HEK293 (cell line): ENCODE measurements at regions not wholly inside any gene's neighbourhood (a gene's known extent, or its start where the extent isn't known, plus 50 kb on each side); places are given as distances from the start of the nearest gene placed in this dataset.

Experiments used
- CTCF ChIA-PET: fragments of 350-600 bp; formaldehyde crosslinking; extraction: SDS; loops from one replicate; lab custom pipeline; 2021; ENCODE audit warnings: antibody characterized with exemption; lab: Yijun Ruan, JAX
- POLR2A ChIA-PET: fragments of 300-600 bp; formaldehyde crosslinking; extraction: SDS; loops from one replicate; lab custom pipeline; 2020; ENCODE audit warnings: antibody characterized with exemption, inconsistent platforms; lab: Yijun Ruan, JAX
- H3K27ac ChIP-seq: fragments of 200-500 bp; sonication (Bioruptor generic); 2 replicates; pipeline ENCODE4 v1.5.1; 2014; ENCODE audit warnings: low read depth, low read length, control low read depth, inconsistent platforms; ENCODE audit errors: extremely low read depth
- H3K36me3 ChIP-seq, 2 experiments: fragments of 200-500 bp in 1 of 2; sonication (Bioruptor generic) in 1 of 2; 1 replicate in 1 of 2; 2 replicates in 1 of 2; pipeline ENCODE4 v1.5.1; 2014 to 2017; ENCODE audit warnings: inconsistent platforms in 2 of 2, low read length in 2 of 2; ENCODE audit not compliant: control insufficient read depth in 2 of 2, insufficient read depth in 1 of 2
- H3K4me1 ChIP-seq: fragments of 200-500 bp; sonication (Bioruptor generic); 2 replicates; pipeline ENCODE4 v1.5.1; 2014; ENCODE audit warnings: mild to moderate bottlenecking, low read length, inconsistent platforms; ENCODE audit not compliant: control insufficient read depth, insufficient read depth
- H3K4me3 ChIP-seq: 2 replicates; pipeline ENCODE4 v1.5.1; 2011; ENCODE audit warnings: low read depth, mild to moderate bottlenecking, control low read depth, low read length, moderate library complexity
- H3K9me3 ChIP-seq: fragments of 200-500 bp; sonication (Bioruptor generic); 2 replicates; pipeline ENCODE4 v1.5.1; 2014; ENCODE audit warnings: low read depth, low read length, inconsistent platforms; ENCODE audit not compliant: control insufficient read depth, insufficient read depth
- GLIS1 ChIP-seq: fragments of 450-650 bp; formaldehyde crosslinking; IDR thresholded peaks from 2 replicates; pipeline ENCODE4 v1.5.1; 2016; ENCODE audit warnings: missing biosample characterization, missing genetic modification characterization
- HOXA7 ChIP-seq: sonication (generic); formaldehyde crosslinking; IDR thresholded peaks from 2 replicates; pipeline ENCODE4 v1.8.1; 2022; ENCODE audit warnings: missing genetic modification reagents, borderline replicate concordance
- KLF17 ChIP-seq: fragments of 450-650 bp; formaldehyde crosslinking; IDR thresholded peaks from 2 replicates; pipeline ENCODE4 v1.5.1; 2016; ENCODE audit warnings: missing biosample characterization, missing genetic modification characterization
- ZIC2 ChIP-seq: fragments of 450-650 bp; formaldehyde crosslinking; IDR thresholded peaks from 2 replicates; pipeline ENCODE4 v1.5.1; 2016; ENCODE audit warnings: missing biosample characterization, missing genetic modification characterization
- ZNF121 ChIP-seq: fragments of 450-650 bp; formaldehyde crosslinking; IDR thresholded peaks from 2 replicates; pipeline ENCODE4 v1.5.1; 2016; ENCODE audit warnings: missing biosample characterization, missing genetic modification characterization
- ZNF184 ChIP-seq: fragments of 450-650 bp; IDR thresholded peaks from 2 replicates; pipeline ENCODE4 v1.5.1; 2018; ENCODE audit warnings: missing biosample characterization, mild to moderate bottlenecking, missing genetic modification characterization
- ZNF362 ChIP-seq: fragments of 450-650 bp; formaldehyde crosslinking; IDR thresholded peaks from 2 replicates; pipeline ENCODE4 v1.5.1; 2016; ENCODE audit warnings: missing biosample characterization, missing genetic modification characterization
- ZNF548 ChIP-seq: fragments of 450-650 bp; formaldehyde crosslinking; IDR thresholded peaks from 2 replicates; pipeline ENCODE4 v1.5.1; 2016; ENCODE audit warnings: missing biosample characterization, missing genetic modification characterization
- ZNF558 ChIP-seq: fragments of 450-650 bp; formaldehyde crosslinking; IDR thresholded peaks from 2 replicates; pipeline ENCODE4 v1.5.1; 2016; ENCODE audit warnings: missing biosample characterization, missing genetic modification characterization
- ZNF660 ChIP-seq: fragments of 450-650 bp; IDR thresholded peaks from 2 replicates; pipeline ENCODE4 v1.5.1; 2018; ENCODE audit warnings: missing biosample characterization, mild to moderate bottlenecking, missing genetic modification characterization
- TF ChIP-seq, protein P1 (sequence below): fragments of 450-650 bp; formaldehyde crosslinking; IDR thresholded peaks from 2 replicates; pipeline ENCODE4 v1.5.1; 2016; ENCODE audit warnings: missing biosample characterization, missing genetic modification characterization, low read depth
- TF ChIP-seq, protein P2 (sequence below): fragments of 450-650 bp; formaldehyde crosslinking; IDR thresholded peaks from 2 replicates; pipeline ENCODE4 v1.5.1; 2016; ENCODE audit warnings: missing biosample characterization, missing genetic modification characterization

GRCh38 chr7:137094-137891, 55.1 kb upstream of the FAM20C start:
- TF ChIP-seq, protein P1, sequence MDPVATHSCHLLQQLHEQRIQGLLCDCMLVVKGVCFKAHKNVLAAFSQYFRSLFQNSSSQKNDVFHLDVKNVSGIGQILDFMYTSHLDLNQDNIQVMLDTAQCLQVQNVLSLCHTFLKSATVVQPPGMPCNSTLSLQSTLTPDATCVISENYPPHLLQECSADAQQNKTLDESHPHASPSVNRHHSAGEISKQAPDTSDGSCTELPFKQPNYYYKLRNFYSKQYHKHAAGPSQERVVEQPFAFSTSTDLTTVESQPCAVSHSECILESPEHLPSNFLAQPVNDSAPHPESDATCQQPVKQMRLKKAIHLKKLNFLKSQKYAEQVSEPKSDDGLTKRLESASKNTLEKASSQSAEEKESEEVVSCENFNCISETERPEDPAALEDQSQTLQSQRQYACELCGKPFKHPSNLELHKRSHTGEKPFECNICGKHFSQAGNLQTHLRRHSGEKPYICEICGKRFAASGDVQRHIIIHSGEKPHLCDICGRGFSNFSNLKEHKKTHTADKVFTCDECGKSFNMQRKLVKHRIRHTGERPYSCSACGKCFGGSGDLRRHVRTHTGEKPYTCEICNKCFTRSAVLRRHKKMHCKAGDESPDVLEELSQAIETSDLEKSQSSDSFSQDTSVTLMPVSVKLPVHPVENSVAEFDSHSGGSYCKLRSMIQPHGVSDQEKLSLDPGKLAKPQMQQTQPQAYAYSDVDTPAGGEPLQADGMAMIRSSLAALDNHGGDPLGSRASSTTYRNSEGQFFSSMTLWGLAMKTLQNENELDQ (tag by site-specific recombination) = no peak
- TF ChIP-seq ZNF548 (no peak), KLF17 (no peak), ZNF121 (no peak), ZNF558 (peak; percentile 64; the same call in 1 of the 2 replicates)
- TF ChIP-seq, protein P2, sequence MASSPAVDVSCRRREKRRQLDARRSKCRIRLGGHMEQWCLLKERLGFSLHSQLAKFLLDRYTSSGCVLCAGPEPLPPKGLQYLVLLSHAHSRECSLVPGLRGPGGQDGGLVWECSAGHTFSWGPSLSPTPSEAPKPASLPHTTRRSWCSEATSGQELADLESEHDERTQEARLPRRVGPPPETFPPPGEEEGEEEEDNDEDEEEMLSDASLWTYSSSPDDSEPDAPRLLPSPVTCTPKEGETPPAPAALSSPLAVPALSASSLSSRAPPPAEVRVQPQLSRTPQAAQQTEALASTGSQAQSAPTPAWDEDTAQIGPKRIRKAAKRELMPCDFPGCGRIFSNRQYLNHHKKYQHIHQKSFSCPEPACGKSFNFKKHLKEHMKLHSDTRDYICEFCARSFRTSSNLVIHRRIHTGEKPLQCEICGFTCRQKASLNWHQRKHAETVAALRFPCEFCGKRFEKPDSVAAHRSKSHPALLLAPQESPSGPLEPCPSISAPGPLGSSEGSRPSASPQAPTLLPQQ (tag by site-specific recombination) = no peak
- TF ChIP-seq, all 188 proteins: peak for 1
- H3K36me3 ChIP-seq = no peaks in the 10 kb centered on the region
- H3K4me1 ChIP-seq = no peaks in the 10 kb centered on the region
- ChIA-PET POLR2A (no interaction called here), CTCF (no interaction called here)
- H3K27ac ChIP-seq = no peak overlapping the region
- no peak overlapping the region for H3K4me3 ChIP-seq
- no peaks in the 10 kb centered on the region for H3K9me3 ChIP-seq

- H3K4me3 ChIP-seq = no peak overlapping the region
- no peak overlapping the region for H3K27ac ChIP-seq
These were observed 53.2 kb upstream of the FAM20C start for GRCh38 chr7:139131-139530.

DNA sequence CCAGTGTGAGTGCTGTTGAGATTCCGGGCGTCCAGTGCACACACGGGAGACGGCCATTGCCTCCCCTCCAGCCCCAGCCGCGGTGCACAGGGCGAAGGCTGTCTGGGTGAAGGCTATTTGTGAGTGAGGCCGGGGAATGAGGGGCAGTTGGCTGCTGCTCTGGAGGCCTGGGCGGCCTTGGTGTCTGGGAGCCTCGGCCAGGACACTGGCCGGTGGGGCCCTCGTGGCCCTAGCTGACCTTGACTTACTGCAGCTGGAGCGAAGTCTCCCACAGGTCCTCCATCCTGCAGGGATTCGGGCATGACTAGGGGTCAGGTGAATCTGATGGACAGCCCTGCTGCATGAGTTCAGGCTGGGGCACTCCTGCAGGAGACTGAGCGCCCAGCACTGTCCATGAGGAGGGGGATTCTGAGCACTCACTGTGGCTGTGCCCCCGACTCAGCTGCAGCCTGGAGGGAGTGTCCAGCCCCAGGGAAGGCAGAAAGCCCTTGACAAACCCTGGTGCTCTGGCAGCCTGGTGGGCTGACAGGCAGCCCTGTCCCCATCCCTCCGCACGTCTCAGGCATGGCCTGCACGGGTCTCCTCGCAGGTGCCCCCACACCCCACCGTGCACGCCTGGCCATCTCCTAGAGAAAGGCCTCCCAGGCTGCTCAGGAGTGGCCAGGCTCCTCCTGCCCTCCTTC, 52.7 kb upstream of the FAM20C start:
- no peaks in the 10 kb centered on the region for H3K36me3 ChIP-seq
- no peak overlapping the region for H3K4me3 ChIP-seq
- no peaks in the 10 kb centered on the region for H3K4me1 ChIP-seq
- CTCF ChIA-PET = no interaction called here
- TF ChIP-seq ZNF184 (tag by site-specific recombination) = no peak
- no peak for TF ChIP-seq ZNF362 (tag by site-specific recombination)
- peak; percentile 35; the same call in 1 of the 2 replicates for TF ChIP-seq GLIS1 (tag by site-specific recombination)
- H3K27ac ChIP-seq = no peak overlapping the region
- POLR2A ChIA-PET = no interaction called here
- no peaks in the 10 kb centered on the region for H3K9me3 ChIP-seq

More at GRCh38 chr7:139131-139530, 53.2 kb upstream of the FAM20C start:
- ChIA-PET POLR2A (no interaction called here), CTCF (no interaction called here)
- TF ChIP-seq, protein P2 (tag by site-specific recombination) = no peak
- TF ChIP-seq HOXA7 (CRISPR knock-in tag) (no peak), ZNF660 (no peak), ZIC2 (peak; percentile 58; the same call in 1 of the 2 replicates)
- no peaks in the 10 kb centered on the region for H3K36me3 ChIP-seq
- H3K9me3 ChIP-seq = no peaks in the 10 kb centered on the region
- no peaks in the 10 kb centered on the region for H3K4me1 ChIP-seq
